ENCODE measurements at regions not wholly inside any gene's neighbourhood (a gene's known extent, or its start where the extent isn't known, plus 50 kb on each side); places are given as distances from the start of the nearest gene placed in this dataset.

- Histone ChIP-seq H3K27me3 (ENCODE audit: control insufficient read depth, insufficient read depth, low read length) (no peaks in the 10 kb centered on the region), H3K4me3 (ENCODE audit: low read depth, low read length) (no peak overlapping the region), H3K36me3 (ENCODE audit: control insufficient read depth, insufficient read depth, low read length) (no peaks in the 10 kb centered on the region)
- DNase-seq (ENCODE audit: low read depth): no peak
- ChIA-PET CTCF (interaction anchor here (0.6 kb wide), 1 partner anchor 62 kb away, joined by 3 read pairs; no protein-coding TSS in a partner anchor), POLR2A (no interaction called here)
- no peak for TF ChIP-seq CTCF (IDR thresholded peaks at IDR 0.05; ENCODE audit: insufficient read depth, low read depth, low read length)
These were observed 86.0 kb upstream of the MAPK4 start for GRCh38 chr18:50473881-50474280.

GRCh38 chr18:50475538-50476193, 84.2 kb upstream of the MAPK4 start:
- H3K36me3 ChIP-seq (ENCODE audit: control insufficient read depth, insufficient read depth, low read length): no peaks in the 10 kb centered on the region
- no peak overlapping the region for H3K4me3 ChIP-seq (ENCODE audit: low read depth, low read length)
- ChIA-PET POLR2A (no interaction called here), CTCF (no interaction called here)
- no peaks in the 10 kb centered on the region for H3K27me3 ChIP-seq (ENCODE audit: control insufficient read depth, insufficient read depth, low read length)
- no peak for TF ChIP-seq CTCF (IDR thresholded peaks at IDR 0.05; ENCODE audit: insufficient read depth, low read depth, low read length)
- DNase-seq (ENCODE audit: low read depth): no peak

GRCh38 chr18:50492097-50492496, 67.8 kb upstream of the MAPK4 start:
- TF ChIP-seq CTCF (IDR thresholded peaks at IDR 0.05; ENCODE audit: insufficient read depth, low read depth, low read length): no peak
- Histone ChIP-seq H3K4me3 (ENCODE audit: low read depth, low read length) (no peak overlapping the region), H3K27me3 (ENCODE audit: control insufficient read depth, insufficient read depth, low read length) (no peaks in the 10 kb centered on the region), H3K36me3 (ENCODE audit: control insufficient read depth, insufficient read depth, low read length) (no peaks in the 10 kb centered on the region)
- CTCF ChIA-PET: no interaction called here
- DNase-seq (ENCODE audit: low read depth): no peak
- POLR2A ChIA-PET: no interaction called here

- Histone ChIP-seq H3K27me3 (ENCODE audit: control insufficient read depth, insufficient read depth, low read length) (no peaks in the 10 kb centered on the region), H3K36me3 (ENCODE audit: control insufficient read depth, insufficient read depth, low read length) (no peaks in the 10 kb centered on the region), H3K4me3 (ENCODE audit: low read depth, low read length) (no peak overlapping the region)
- no peak for TF ChIP-seq CTCF (IDR thresholded peaks at IDR 0.05; ENCODE audit: insufficient read depth, low read depth, low read length)
- CTCF ChIA-PET: no interaction called here
- DNase-seq (ENCODE audit: low read depth): no peak
- POLR2A ChIA-PET: no interaction called here
These were observed 65.3 kb upstream of the MAPK4 start for GRCh38 chr18:50494569-50494968.

- no peak overlapping the region for H3K4me3 ChIP-seq (ENCODE audit: low read depth, low read length)
- CTCF ChIA-PET: no interaction called here
- no peak for DNase-seq (ENCODE audit: low read depth)
- POLR2A ChIA-PET: no interaction called here
- no peaks in the 10 kb centered on the region for H3K27me3 ChIP-seq (ENCODE audit: control insufficient read depth, insufficient read depth, low read length)
- TF ChIP-seq CTCF (IDR thresholded peaks at IDR 0.05; ENCODE audit: insufficient read depth, low read depth, low read length): no peak
- H3K36me3 ChIP-seq (ENCODE audit: control insufficient read depth, insufficient read depth, low read length): no peaks in the 10 kb centered on the region
These were observed 53.5 kb upstream of the MAPK4 start for GRCh38 chr18:50506362-50506761.

All from BJ (cell line).